ENCODE measurements at regions not wholly inside any gene's neighbourhood (a gene's known extent, or its start where the extent isn't known, plus 50 kb on each side); places are given as distances from the start of the nearest gene placed in this dataset.

DNA sequence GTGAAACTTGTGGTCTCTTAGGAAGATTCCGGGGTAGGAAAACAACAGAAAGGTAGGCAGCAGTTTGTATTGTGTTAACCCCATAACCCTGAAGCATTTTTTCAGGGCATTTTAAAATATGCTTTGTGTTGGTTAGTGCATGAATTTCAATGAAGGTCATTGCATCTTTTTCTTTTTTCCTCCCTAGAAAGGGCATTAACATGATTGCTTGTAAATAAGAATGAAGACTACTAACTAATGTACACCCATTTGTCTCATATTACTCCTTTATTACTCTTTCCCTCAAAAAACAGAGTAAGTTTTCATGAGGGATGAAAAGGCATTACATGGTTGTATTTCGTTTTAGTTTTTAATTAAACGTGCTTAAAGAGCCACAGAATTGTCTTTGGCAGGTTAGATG is 141.4 kb downstream of the OGFRL1 start:
- in situ Hi-C loops (cut with MboI) (no loop called here), intact Hi-C loops (cut with micrococcal nuclease; ENCODE audit: unreplicated experiment) (no loop called here)
- no peak for TF ChIP-seq SREBF2 (IDR thresholded peaks at IDR 0.05; ENCODE audit: low read length)
- TF ChIP-seq WRNIP1 (IDR thresholded peaks at IDR 0.05; ENCODE audit: borderline replicate concordance, low read depth, low read length): no peak
- no peak for TF ChIP-seq TCF12 (IDR thresholded peaks at IDR 0.05; ENCODE audit: low read depth, low read length)
- TF ChIP-seq ZNF207 (IDR thresholded peaks at IDR 0.05; ENCODE audit: borderline replicate concordance): no peak
- TF ChIP-seq ZNF592 (IDR thresholded peaks at IDR 0.05): no peak
- TF ChIP-seq USF2 (IDR thresholded peaks at IDR 0.05; ENCODE audit: borderline replicate concordance, low read depth, low read length): no peak
- no peak for TF ChIP-seq SIX5 (IDR thresholded peaks at IDR 0.05; ENCODE audit: low read depth, low read length, severe bottlenecking)
- TF ChIP-seq EZH2 (IDR thresholded peaks at IDR 0.05; ENCODE audit: borderline replicate concordance, control insufficient read depth, low read depth, low read length): no peak
- no peak for TF ChIP-seq SREBF1 (IDR thresholded peaks at IDR 0.05; ENCODE audit: low read length)
- TF ChIP-seq ASH2L (IDR thresholded peaks at IDR 0.05; ENCODE audit: borderline replicate concordance, low read depth): no peak
- TF ChIP-seq, protein P1, sequence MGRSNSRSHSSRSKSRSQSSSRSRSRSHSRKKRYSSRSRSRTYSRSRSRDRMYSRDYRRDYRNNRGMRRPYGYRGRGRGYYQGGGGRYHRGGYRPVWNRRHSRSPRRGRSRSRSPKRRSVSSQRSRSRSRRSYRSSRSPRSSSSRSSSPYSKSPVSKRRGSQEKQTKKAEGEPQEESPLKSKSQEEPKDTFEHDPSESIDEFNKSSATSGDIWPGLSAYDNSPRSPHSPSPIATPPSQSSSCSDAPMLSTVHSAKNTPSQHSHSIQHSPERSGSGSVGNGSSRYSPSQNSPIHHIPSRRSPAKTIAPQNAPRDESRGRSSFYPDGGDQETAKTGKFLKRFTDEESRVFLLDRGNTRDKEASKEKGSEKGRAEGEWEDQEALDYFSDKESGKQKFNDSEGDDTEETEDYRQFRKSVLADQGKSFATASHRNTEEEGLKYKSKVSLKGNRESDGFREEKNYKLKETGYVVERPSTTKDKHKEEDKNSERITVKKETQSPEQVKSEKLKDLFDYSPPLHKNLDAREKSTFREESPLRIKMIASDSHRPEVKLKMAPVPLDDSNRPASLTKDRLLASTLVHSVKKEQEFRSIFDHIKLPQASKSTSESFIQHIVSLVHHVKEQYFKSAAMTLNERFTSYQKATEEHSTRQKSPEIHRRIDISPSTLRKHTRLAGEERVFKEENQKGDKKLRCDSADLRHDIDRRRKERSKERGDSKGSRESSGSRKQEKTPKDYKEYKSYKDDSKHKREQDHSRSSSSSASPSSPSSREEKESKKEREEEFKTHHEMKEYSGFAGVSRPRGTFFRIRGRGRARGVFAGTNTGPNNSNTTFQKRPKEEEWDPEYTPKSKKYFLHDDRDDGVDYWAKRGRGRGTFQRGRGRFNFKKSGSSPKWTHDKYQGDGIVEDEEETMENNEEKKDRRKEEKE (IDR thresholded peaks at IDR 0.05): no peak
- no peak for TF ChIP-seq GABPA (IDR thresholded peaks at IDR 0.05; ENCODE audit: low read depth)
- no peak for TF ChIP-seq NFXL1 (IDR thresholded peaks at IDR 0.05; ENCODE audit: borderline replicate concordance)
- no peak for TF ChIP-seq MYC (IDR thresholded peaks at IDR 0.05; ENCODE audit: insufficient read depth, insufficient read length, insufficient replicate concordance, low read length, severe bottlenecking)
- TF ChIP-seq MAX (IDR thresholded peaks at IDR 0.05; ENCODE audit: low read depth, low read length): no peak
- TF ChIP-seq, protein P2, sequence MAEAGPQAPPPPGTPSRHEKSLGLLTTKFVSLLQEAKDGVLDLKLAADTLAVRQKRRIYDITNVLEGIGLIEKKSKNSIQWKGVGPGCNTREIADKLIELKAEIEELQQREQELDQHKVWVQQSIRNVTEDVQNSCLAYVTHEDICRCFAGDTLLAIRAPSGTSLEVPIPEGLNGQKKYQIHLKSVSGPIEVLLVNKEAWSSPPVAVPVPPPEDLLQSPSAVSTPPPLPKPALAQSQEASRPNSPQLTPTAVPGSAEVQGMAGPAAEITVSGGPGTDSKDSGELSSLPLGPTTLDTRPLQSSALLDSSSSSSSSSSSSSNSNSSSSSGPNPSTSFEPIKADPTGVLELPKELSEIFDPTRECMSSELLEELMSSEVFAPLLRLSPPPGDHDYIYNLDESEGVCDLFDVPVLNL (IDR thresholded peaks at IDR 0.05; ENCODE audit: low read depth, low read length): no peak
- no peak for TF ChIP-seq ZNF274 (IDR thresholded peaks at IDR 0.05; ENCODE audit: insufficient read depth, insufficient read length)
- Histone ChIP-seq H3K9me3 (replicated peaks; ENCODE audit: control insufficient read depth, insufficient read depth, low read length) (no peaks in the 10 kb centered on the region), H2AFZ (ENCODE audit: control insufficient read depth, low read depth, low read length) (no peak overlapping the region), H3K4me2 (ENCODE audit: control insufficient read depth, insufficient read depth) (no peak overlapping the region), H4K20me1 (ENCODE audit: control insufficient read depth, insufficient read depth) (no peaks in the 10 kb centered on the region), H3K27me3 (replicated peaks in 1 of 2; ENCODE audit: control insufficient read depth in 2 of 2, insufficient read depth in 2 of 2, low read length in 1 of 2) (no peaks in the 10 kb centered on the region), H3K36me3 (ENCODE audit: control insufficient read depth in 2 of 2, insufficient read depth in 2 of 2, low read length in 1 of 2) (no peaks in the 10 kb centered on the region), H3K4me1 (ENCODE audit: control insufficient read depth, insufficient read depth, low read length) (no peaks in the 10 kb centered on the region), H3K27ac (ENCODE audit: control insufficient read depth, insufficient read depth) (no peak overlapping the region), H3K79me2 (ENCODE audit: control insufficient read depth, insufficient read depth, low read length) (no peaks in the 10 kb centered on the region), H3K9ac (ENCODE audit: control insufficient read depth, insufficient read depth, low read length) (no peak overlapping the region), H3K4me3 (no peak overlapping the region)
- ChIA-PET RAD21 (ENCODE audit: unreplicated experiment) (no interaction called here), CTCF (no interaction called here), POLR2A (no interaction called here), SMC1A (ENCODE audit: uncharacterized antibody, unreplicated experiment) (no interaction called here)
- FAIRE-seq (no peak), DNase-seq (ENCODE audit: low read depth, low spot score) (no peak), ATAC-seq (no peak)
- no TSS peak for BruUV-seq (replicated peaks)
- 9% methylated on average over 3 of the region's 3 CpGs for WGBS (ENCODE audit: insufficient coverage, insufficient replicate concordance, low lambda C conversion rate, missing lambda C conversion rate)
